ENCODE measurements at regions not wholly inside any gene's neighbourhood (a gene's known extent, or its start where the extent isn't known, plus 50 kb on each side); places are given as distances from the start of the nearest gene placed in this dataset.

GRCh38 chr2:3079959-3080948 lies 297.4 kb downstream of the EIPR1 start:
- H3K27me3 Mint-ChIP-seq (ENCODE audit: insufficient read depth, low read depth), result peaks cover 4% of the 10 kb centered on the region
- H3K9ac ChIP-seq, result no peak overlapping the region
- TF ChIP-seq CTCF (IDR thresholded peaks at IDR 0.05) (no peak), EZH2phosphoT487 (IDR thresholded peaks at IDR 0.05) (no peak), EZH2 (IDR thresholded peaks at IDR 0.05) (no peak)
- peaks cover 10% of the 10 kb centered on the region for H3K9me3 Mint-ChIP-seq
- no peak overlapping the region for H3K4me3 ChIP-seq
- no peaks in the 10 kb centered on the region for H3K27me3 ChIP-seq
- H3K4me3 Mint-ChIP-seq, result no peak overlapping the region
- H3K36me3 Mint-ChIP-seq, result no peaks in the 10 kb centered on the region
- peaks cover 14% of the 10 kb centered on the region for H3K4me1 ChIP-seq
- no peak overlapping the region for H3K4me2 ChIP-seq
- no peak for DNase-seq (ENCODE audit: low spot score)
- no peaks in the 10 kb centered on the region for H3K36me3 ChIP-seq
- peaks cover 27% of the 10 kb centered on the region for H3K4me1 Mint-ChIP-seq
- H3K27ac Mint-ChIP-seq, result no peak overlapping the region
- no peaks in the 10 kb centered on the region for H4K20me1 ChIP-seq (ENCODE audit: low read depth)
- no peaks in the 10 kb centered on the region for H3K9me3 ChIP-seq (ENCODE audit: low read depth)
- peaks cover 9% of the 10 kb centered on the region for H3F3A ChIP-seq (ENCODE audit: low read depth)
- no peak overlapping the region for H3K27ac ChIP-seq
- no peaks in the 10 kb centered on the region for H3K79me2 ChIP-seq (ENCODE audit: low read depth)
- no peak overlapping the region for H2AFZ ChIP-seq (replicated peaks)

GRCh38 chr2:3079466-3079865 lies 298.2 kb downstream of the EIPR1 start:
- no peak for DNase-seq (ENCODE audit: low spot score)
- H3K79me2 ChIP-seq (ENCODE audit: low read depth), result no peaks in the 10 kb centered on the region
- no peaks in the 10 kb centered on the region for H4K20me1 ChIP-seq (ENCODE audit: low read depth)
- no peaks in the 10 kb centered on the region for H3K27me3 ChIP-seq
- Mint-ChIP-seq H3K27me3 (ENCODE audit: insufficient read depth, low read depth) (peaks cover 5% of the 10 kb centered on the region), H3K4me1 (peaks cover 30% of the 10 kb centered on the region), H3K27ac (no peak overlapping the region), H3K4me3 (no peak overlapping the region), H3K36me3 (no peaks in the 10 kb centered on the region), H3K9me3 (peaks cover 9% of the 10 kb centered on the region)
- no peaks in the 10 kb centered on the region for H3K9me3 ChIP-seq (ENCODE audit: low read depth)
- no peak overlapping the region for H3K4me3 ChIP-seq
- H3K4me2 ChIP-seq, result no peak overlapping the region
- H3K27ac ChIP-seq, result no peak overlapping the region
- peaks cover 14% of the 10 kb centered on the region for H3K4me1 ChIP-seq
- TF ChIP-seq CTCF (IDR thresholded peaks at IDR 0.05) (no peak), EZH2 (IDR thresholded peaks at IDR 0.05) (no peak), EZH2phosphoT487 (IDR thresholded peaks at IDR 0.05) (no peak)
- no peak overlapping the region for H2AFZ ChIP-seq (replicated peaks)
- H3K9ac ChIP-seq, result no peak overlapping the region
- H3K36me3 ChIP-seq, result no peaks in the 10 kb centered on the region
- peaks cover 9% of the 10 kb centered on the region for H3F3A ChIP-seq (ENCODE audit: low read depth)

GRCh38 chr2:3078684-3079083 lies 298.9 kb downstream of the EIPR1 start:
- Mint-ChIP-seq H3K27me3 (ENCODE audit: insufficient read depth, low read depth) (peaks cover 11% of the 10 kb centered on the region), H3K4me1 (peaks cover 33% of the 10 kb centered on the region), H3K27ac (no peak overlapping the region), H3K36me3 (no peaks in the 10 kb centered on the region), H3K9me3 (peaks cover 6% of the 10 kb centered on the region), H3K4me3 (no peak overlapping the region)
- no peak overlapping the region for H3K4me3 ChIP-seq
- no peaks in the 10 kb centered on the region for H3K9me3 ChIP-seq (ENCODE audit: low read depth)
- no peaks in the 10 kb centered on the region for H3K27me3 ChIP-seq
- DNase-seq (ENCODE audit: low spot score), result no peak
- H3K27ac ChIP-seq, result no peak overlapping the region
- H3K4me1 ChIP-seq, result peaks cover 15% of the 10 kb centered on the region
- no peak overlapping the region for H2AFZ ChIP-seq (replicated peaks)
- H3K79me2 ChIP-seq (ENCODE audit: low read depth), result no peaks in the 10 kb centered on the region
- no peaks in the 10 kb centered on the region for H4K20me1 ChIP-seq (ENCODE audit: low read depth)
- H3F3A ChIP-seq (ENCODE audit: low read depth), result peaks cover 9% of the 10 kb centered on the region
- TF ChIP-seq EZH2 (IDR thresholded peaks at IDR 0.05), result no peak
- TF ChIP-seq CTCF (IDR thresholded peaks at IDR 0.05), result no peak
- TF ChIP-seq EZH2phosphoT487 (IDR thresholded peaks at IDR 0.05), result no peak
- no peak overlapping the region for H3K4me2 ChIP-seq
- no peaks in the 10 kb centered on the region for H3K36me3 ChIP-seq
- H3K9ac ChIP-seq, result no peak overlapping the region
